K562 (cell line): ENCODE measurements at regions not wholly inside any gene's neighbourhood (a gene's known extent, or its start where the extent isn't known, plus 50 kb on each side); places are given as distances from the start of the nearest gene placed in this dataset.

Experiments
- ATAC-seq: fragments of 200-7000 bp; cut with Tn5 transposase; 3 replicates; pipeline ENCODE4 v1.9.1; 2020; ENCODE audit warnings: moderate library complexity
- BruUV-seq: library from RNA; stranded (reverse); fragments of 400-500 nt; replicated peaks from 2 replicates; lab custom pipeline; 2021; lab: Mats Ljungman, UMichigan
- CTCF ChIA-PET: fragments of 300-600 bp; formaldehyde crosslinking; extraction: SDS; loops from one replicate; lab custom pipeline; 2021; ENCODE audit warnings: low intra/inter-chr PET ratio; lab: Yijun Ruan, JAX
- POLR2A ChIA-PET: fragments of 300-600, 350-650 bp; sonication (Branson Sonifier 250); formaldehyde crosslinking; extraction: SDS; loops from one replicate; lab custom pipeline; 2021; ENCODE audit warnings: antibody characterized with exemption, inconsistent platforms; lab: Yijun Ruan, JAX
- DNase-seq, 4 experiments: peaks; one replicate each; pipeline versions ENCODE4 v3.0.0 to v3.0.0-alpha.2; 2011 to 2018; ENCODE audit warnings: low spot score in 3 of 4, mixed read lengths in 3 of 4; ENCODE audit errors: extremely low read depth in 1 of 4
- FAIRE-seq: peaks from 2 replicates; lab custom pipeline; 2011; peaks lifted over from hg19 to GRCh38; lab: Jason Lieb, UNC
- H2AFZ ChIP-seq: 2 replicates; pipeline ENCODE4 v1.6.0; 2011; ENCODE audit warnings: low read depth, low read length, control low read depth, inconsistent platforms
- H3K27ac ChIP-seq: fragments of 200-600 bp; 3 replicates; pipeline ENCODE4 v1.8.0; 2011; ENCODE audit warnings: low read depth, mild to moderate bottlenecking, control low read depth, inconsistent platforms, low read length, moderate library complexity, mixed read lengths; ENCODE audit errors: extremely low read depth
- H3K27me3 ChIP-seq, 2 experiments: fragments of 300-600 bp in 1 of 2; 2 replicates in 1 of 2; 3 replicates in 1 of 2; pipeline versions ENCODE4 v1.6.0 to v1.8.0; 2011; ENCODE audit warnings: inconsistent platforms in 2 of 2, low read length in 2 of 2, mild to moderate bottlenecking in 1 of 2, mixed read lengths in 1 of 2, moderate library complexity in 1 of 2; ENCODE audit not compliant: control insufficient read depth in 2 of 2, insufficient read depth in 2 of 2
- H3K36me3 ChIP-seq: fragments of 300-600 bp; 3 replicates; pipeline ENCODE4 v1.8.0; 2011; ENCODE audit warnings: mild to moderate bottlenecking, low read length, inconsistent platforms; ENCODE audit not compliant: control insufficient read depth, insufficient read depth
- H3K4me1 ChIP-seq, 2 experiments: fragments of 200-600 bp in 1 of 2; replicated peaks in 1 of 2; 2 replicates in 1 of 2; 3 replicates in 1 of 2; pipeline versions ENCODE4 v1.5.1 to v1.8.0; 2011; ENCODE audit warnings: inconsistent platforms in 2 of 2, low read length in 2 of 2, mild to moderate bottlenecking in 1 of 2, mixed read lengths in 1 of 2, moderate library complexity in 1 of 2; ENCODE audit not compliant: control insufficient read depth in 2 of 2, insufficient read depth in 2 of 2
- H3K4me2 ChIP-seq: 2 replicates; pipeline ENCODE4 v1.6.1; 2011; ENCODE audit warnings: low read length, control low read depth, inconsistent platforms, mixed read lengths; ENCODE audit not compliant: insufficient read depth
- H3K4me3 ChIP-seq: fragments of 200-600 bp; sonication (generic), shearing (Covaris generic); 2 replicates; pipeline ENCODE4 v1.5.1; 2016; ENCODE audit warnings: control low read depth, inconsistent platforms
- H3K79me2 ChIP-seq: fragments of 200-600 bp; 3 replicates; pipeline ENCODE4 v1.8.0; 2011; ENCODE audit warnings: low read length, inconsistent platforms; ENCODE audit not compliant: control insufficient read depth, insufficient read depth
- H3K9ac ChIP-seq, 2 experiments: 2 replicates each; pipeline versions ENCODE4 v1.6.0 to v1.6.1; 2011; ENCODE audit warnings: low read depth in 2 of 2, low read length in 2 of 2, control low read depth in 1 of 2, inconsistent platforms in 1 of 2, mild to moderate bottlenecking in 1 of 2, mixed read lengths in 1 of 2; ENCODE audit not compliant: insufficient read depth in 1 of 2
- H3K9me1 ChIP-seq: one replicate; pipeline ENCODE4 v1.6.0; 2011; ENCODE audit warnings: inconsistent platforms, mild to moderate bottlenecking, low read length, moderate library complexity; ENCODE audit not compliant: control insufficient read depth, insufficient read depth
- H3K9me3 ChIP-seq: replicated peaks from 2 replicates; pipeline ENCODE4 v1.5.1; 2011; ENCODE audit warnings: low read depth, low read length, inconsistent platforms; ENCODE audit not compliant: control insufficient read depth, insufficient read depth
- H4K20me1 ChIP-seq: replicated peaks from 2 replicates; pipeline ENCODE4 v1.6.1; 2011; ENCODE audit warnings: low read length, inconsistent platforms, mixed read lengths; ENCODE audit not compliant: control insufficient read depth, insufficient read depth
- FIP1L1 ChIP-seq: fragments of 200-400 bp; formaldehyde crosslinking; IDR thresholded peaks from 2 replicates; pipeline ENCODE4 v1.6.1; 2018; ENCODE audit warnings: mild to moderate bottlenecking, low read depth, low read length; ENCODE audit not compliant: poor library complexity, severe bottlenecking
- HLTF ChIP-seq: fragments of 450-650 bp; IDR thresholded peaks from 2 replicates; pipeline ENCODE4 v1.6.1; 2016
- HMBOX1 ChIP-seq: sonication (generic); IDR thresholded peaks from 2 replicates; pipeline ENCODE4 v1.6.1; 2016
- NR0B1 ChIP-seq: fragments of 450-650 bp; IDR thresholded peaks from one replicate; pipeline ENCODE4 v1.6.1; 2018; ENCODE audit warnings: mild to moderate bottlenecking, moderate library complexity; ENCODE audit not compliant: partially characterized antibody
- NRF1 ChIP-seq, 2 experiments: fragments of 450-650 bp; IDR thresholded peaks in 1 of 2; conservative IDR thresholded peaks in 1 of 2; 2 replicates each; pipeline ENCODE4 v1.6.1; 2014; ENCODE audit warnings: mild to moderate bottlenecking in 2 of 2
- POLR2G ChIP-seq: fragments of 200-400 bp; formaldehyde crosslinking; IDR thresholded peaks from 2 replicates; pipeline ENCODE4 v1.6.1; 2017; ENCODE audit warnings: low read depth, mild to moderate bottlenecking, antibody characterized with exemption, low read length, moderate library complexity
- SAFB ChIP-seq: fragments of 200-400 bp; formaldehyde crosslinking; IDR thresholded peaks from 2 replicates; pipeline ENCODE4 v1.6.1; 2017; ENCODE audit warnings: low read depth, low read length, borderline replicate concordance
- TBL1XR1 ChIP-seq, 2 experiments: IDR thresholded peaks; 2 replicates each; pipeline ENCODE4 v1.6.1; 2012; ENCODE audit warnings: improper control_type of control experiment in 2 of 2, low read length in 2 of 2, mild to moderate bottlenecking in 1 of 2
- TCFL5 ChIP-seq: fragments of 250-450 bp; sonication (Bioruptor Pico); conservative IDR thresholded peaks from 2 replicates; pipeline ENCODE4 v1.6.1; 2021; ENCODE audit warnings: mild to moderate bottlenecking, moderate library complexity, matching md5 sums
- ZHX1 ChIP-seq: fragments of 150-350 bp; conservative IDR thresholded peaks from 2 replicates; pipeline ENCODE4 v1.6.1; 2014; ENCODE audit warnings: low read length
- ZKSCAN1 ChIP-seq: fragments of 150-350 bp; IDR thresholded peaks from 2 replicates; pipeline ENCODE4 v1.6.1; 2016; ENCODE audit warnings: low read depth, low read length
- ZNF655 ChIP-seq: fragments of 250-450 bp; sonication (Bioruptor Pico); IDR thresholded peaks from 2 replicates; pipeline ENCODE4 v1.5.0; 2021
- WGBS: fragments of 100-300 bp; shearing (Covaris generic); methylation state at CpG from one replicate; pipeline ENCODE4 v1.1.6; 2016; ENCODE audit warnings: low coverage, mixed read lengths; ENCODE audit not compliant: insufficient coverage; ENCODE audit errors: missing lambda C conversion rate; 5-methylcytosine and 5-hydroxymethylcytosine counted together
- in situ Hi-C: fragments of 300-500 bp; cut with MboI; formaldehyde crosslinking; loops from 4 replicates; pipeline ENCODE4 v1.15.0; 2018; ENCODE audit warnings: inconsistent platforms, mixed read lengths
- intact Hi-C: fragments of 100-400 bp; cut with micrococcal nuclease; formaldehyde crosslinking; loops from 2 replicates; pipeline ENCODE4 v1.14.2; 2022

- ChIA-PET CTCF (no interaction called here), POLR2A (no interaction called here)
- no peak overlapping the region for H3K9ac ChIP-seq
- TF ChIP-seq TCFL5 (CRISPR knock-in tag) (no peak), POLR2G (no peak), ZNF655 (no peak), ZHX1 (no peak), TBL1XR1 (IDR thresholded peaks at IDR 0.05; ENCODE audit: low read length in 2 of 2) (no peak), FIP1L1 (no peak), HLTF (no peak), ZKSCAN1 (no peak), NRF1 (conservative IDR thresholded peaks at IDR 0.05 in 1 of 2, IDR thresholded peaks at IDR 0.05 in 1 of 2) (no peak), SAFB (no peak), NR0B1 (no peak), HMBOX1 (no peak)
These were observed 190.4 kb downstream of the PAH start for GRCh38 chr12:102726686-102727085.

More at GRCh38 chr12:102726686-102727085, 190.4 kb downstream of the PAH start:
- ATAC-seq (no peak), DNase-seq (no peak), FAIRE-seq (no peak)
- 5% methylated on average over 4 of the region's 4 CpGs for WGBS
- Histone ChIP-seq H3K36me3 (no peaks in the 10 kb centered on the region), H3K27me3 (no peaks in the 10 kb centered on the region), H3K79me2 (no peaks in the 10 kb centered on the region), H3K4me3 (no peak overlapping the region), H3K27ac (no peak overlapping the region), H2AFZ (no peak overlapping the region), H3K4me1 (no peaks in the 10 kb centered on the region), H3K9me1 (no peaks in the 10 kb centered on the region), H4K20me1 (no peaks in the 10 kb centered on the region), H3K9me3 (no peaks in the 10 kb centered on the region), H3K4me2 (no peak overlapping the region)
- in situ Hi-C loops (no loop called here), intact Hi-C loops (no loop called here)
- no TSS peak for BruUV-seq
